PFSK-1 (cell line): ENCODE measurements at regions not wholly inside any gene's neighbourhood (a gene's known extent, or its start where the extent isn't known, plus 50 kb on each side); places are given as distances from the start of the nearest gene placed in this dataset.

Source experiments
- POLR2AphosphoS5 ChIP-seq: IDR thresholded peaks from 2 replicates; pipeline ENCODE4 v1.6.1; 2012; ENCODE audit warnings: low read depth, mild to moderate bottlenecking, control low read depth, low read length, moderate library complexity
- TAF1 ChIP-seq: IDR thresholded peaks from 2 replicates; pipeline ENCODE4 v1.6.1; 2012; ENCODE audit warnings: low read length, control low read depth, borderline replicate concordance; ENCODE audit not compliant: insufficient read depth
- TF ChIP-seq, protein P1 (sequence below), 2 experiments: IDR thresholded peaks; 2 replicates each; pipeline versions ENCODE4 v1.6.1 to v1.8.0; 2011 to 2012; ENCODE audit warnings: low read depth in 2 of 2, low read length in 2 of 2, control low read depth in 1 of 2, inconsistent platforms in 1 of 2, mild to moderate bottlenecking in 1 of 2, moderate library complexity in 1 of 2; ENCODE audit not compliant: insufficient read depth in 1 of 2

GRCh38 chr1:234748066-234748465 lies 138.1 kb upstream of the IRF2BP2 start:
- TF ChIP-seq, protein P1, sequence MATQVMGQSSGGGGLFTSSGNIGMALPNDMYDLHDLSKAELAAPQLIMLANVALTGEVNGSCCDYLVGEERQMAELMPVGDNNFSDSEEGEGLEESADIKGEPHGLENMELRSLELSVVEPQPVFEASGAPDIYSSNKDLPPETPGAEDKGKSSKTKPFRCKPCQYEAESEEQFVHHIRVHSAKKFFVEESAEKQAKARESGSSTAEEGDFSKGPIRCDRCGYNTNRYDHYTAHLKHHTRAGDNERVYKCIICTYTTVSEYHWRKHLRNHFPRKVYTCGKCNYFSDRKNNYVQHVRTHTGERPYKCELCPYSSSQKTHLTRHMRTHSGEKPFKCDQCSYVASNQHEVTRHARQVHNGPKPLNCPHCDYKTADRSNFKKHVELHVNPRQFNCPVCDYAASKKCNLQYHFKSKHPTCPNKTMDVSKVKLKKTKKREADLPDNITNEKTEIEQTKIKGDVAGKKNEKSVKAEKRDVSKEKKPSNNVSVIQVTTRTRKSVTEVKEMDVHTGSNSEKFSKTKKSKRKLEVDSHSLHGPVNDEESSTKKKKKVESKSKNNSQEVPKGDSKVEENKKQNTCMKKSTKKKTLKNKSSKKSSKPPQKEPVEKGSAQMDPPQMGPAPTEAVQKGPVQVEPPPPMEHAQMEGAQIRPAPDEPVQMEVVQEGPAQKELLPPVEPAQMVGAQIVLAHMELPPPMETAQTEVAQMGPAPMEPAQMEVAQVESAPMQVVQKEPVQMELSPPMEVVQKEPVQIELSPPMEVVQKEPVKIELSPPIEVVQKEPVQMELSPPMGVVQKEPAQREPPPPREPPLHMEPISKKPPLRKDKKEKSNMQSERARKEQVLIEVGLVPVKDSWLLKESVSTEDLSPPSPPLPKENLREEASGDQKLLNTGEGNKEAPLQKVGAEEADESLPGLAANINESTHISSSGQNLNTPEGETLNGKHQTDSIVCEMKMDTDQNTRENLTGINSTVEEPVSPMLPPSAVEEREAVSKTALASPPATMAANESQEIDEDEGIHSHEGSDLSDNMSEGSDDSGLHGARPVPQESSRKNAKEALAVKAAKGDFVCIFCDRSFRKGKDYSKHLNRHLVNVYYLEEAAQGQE (IDR thresholded peaks at IDR 0.05; ENCODE audit: insufficient read depth in 1 of 2, low read depth in 2 of 2, low read length in 2 of 2): no peak
- TF ChIP-seq TAF1 (no peak), POLR2AphosphoS5 (no peak)
